ENCODE measurements at regions not wholly inside any gene's neighbourhood (a gene's known extent, or its start where the extent isn't known, plus 50 kb on each side); places are given as distances from the start of the nearest gene placed in this dataset.

DNA sequence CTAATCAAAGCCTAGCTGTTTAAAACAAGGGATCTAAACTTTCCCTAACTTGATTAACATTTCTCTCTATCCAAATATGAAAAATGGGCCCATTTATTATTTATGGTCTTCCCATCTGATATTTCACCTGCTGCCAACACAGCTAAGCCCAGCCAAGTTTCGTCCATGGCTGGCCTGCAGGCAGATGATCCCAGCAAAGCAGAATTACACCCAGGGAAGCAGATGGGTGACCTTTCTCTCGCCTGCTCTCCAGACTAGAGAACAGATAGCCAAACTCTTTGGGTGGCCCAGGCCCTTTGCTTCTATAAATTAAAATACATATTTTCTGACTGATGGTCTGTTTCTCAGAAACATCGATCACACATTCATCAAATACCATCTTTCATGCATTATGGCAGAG is 1038.8 kb downstream of the AGBL1 start:
- TF ChIP-seq POLR2AphosphoS5 (IDR thresholded peaks at IDR 0.05), result no peak
- TF ChIP-seq, protein P1, sequence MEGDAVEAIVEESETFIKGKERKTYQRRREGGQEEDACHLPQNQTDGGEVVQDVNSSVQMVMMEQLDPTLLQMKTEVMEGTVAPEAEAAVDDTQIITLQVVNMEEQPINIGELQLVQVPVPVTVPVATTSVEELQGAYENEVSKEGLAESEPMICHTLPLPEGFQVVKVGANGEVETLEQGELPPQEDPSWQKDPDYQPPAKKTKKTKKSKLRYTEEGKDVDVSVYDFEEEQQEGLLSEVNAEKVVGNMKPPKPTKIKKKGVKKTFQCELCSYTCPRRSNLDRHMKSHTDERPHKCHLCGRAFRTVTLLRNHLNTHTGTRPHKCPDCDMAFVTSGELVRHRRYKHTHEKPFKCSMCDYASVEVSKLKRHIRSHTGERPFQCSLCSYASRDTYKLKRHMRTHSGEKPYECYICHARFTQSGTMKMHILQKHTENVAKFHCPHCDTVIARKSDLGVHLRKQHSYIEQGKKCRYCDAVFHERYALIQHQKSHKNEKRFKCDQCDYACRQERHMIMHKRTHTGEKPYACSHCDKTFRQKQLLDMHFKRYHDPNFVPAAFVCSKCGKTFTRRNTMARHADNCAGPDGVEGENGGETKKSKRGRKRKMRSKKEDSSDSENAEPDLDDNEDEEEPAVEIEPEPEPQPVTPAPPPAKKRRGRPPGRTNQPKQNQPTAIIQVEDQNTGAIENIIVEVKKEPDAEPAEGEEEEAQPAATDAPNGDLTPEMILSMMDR (IDR thresholded peaks at IDR 0.05), result no peak
- no peak for TF ChIP-seq EP300 (IDR thresholded peaks at IDR 0.05)
- TF ChIP-seq POLR2A (IDR thresholded peaks at IDR 0.05), result no peak
- no peaks in the 10 kb centered on the region for H3K9me3 ChIP-seq
- H3K27me3 ChIP-seq, result no peaks in the 10 kb centered on the region
- no peak overlapping the region for H3K27ac ChIP-seq
- ATAC-seq, result no peak
- 0 to 19% methylated on average over 2 to 3 of the region's 3 CpGs for WGBS, 2 donors (ENCODE audit: low coverage in 1 of 2)
- peaks cover 0 to 5% (median 0%) of the 10 kb centered on the region in 3 donors for H3K4me1 ChIP-seq
- H3K36me3 ChIP-seq, result no peaks in the 10 kb centered on the region
- no peak overlapping the region for H3K4me3 ChIP-seq

DNA sequence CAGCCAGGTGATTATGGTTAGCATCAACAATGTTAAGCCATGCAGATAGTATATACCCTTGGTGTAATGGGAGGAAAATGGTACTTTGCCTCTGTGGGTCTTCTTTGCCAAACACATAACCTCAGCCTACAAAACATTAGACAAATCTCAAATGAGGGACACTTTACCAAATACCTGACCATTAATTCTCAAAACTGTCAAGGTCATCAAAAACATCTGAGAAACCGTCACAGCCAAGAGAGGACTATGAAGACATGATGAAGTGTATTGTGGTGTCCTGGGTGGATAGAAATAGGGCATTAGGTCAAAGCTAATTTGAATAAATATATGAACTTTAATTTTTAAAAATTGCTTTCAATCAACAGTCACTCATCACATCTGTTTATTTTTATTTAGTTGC is 1036.1 kb downstream of the AGBL1 start:
- Histone ChIP-seq H3K4me3 (no peak overlapping the region), H3K36me3 (no peaks in the 10 kb centered on the region), H3K9me3 (no peaks in the 10 kb centered on the region), H3K27me3 (no peaks in the 10 kb centered on the region), H3K27ac (no peak overlapping the region), H3K4me1 (peaks cover 0 to 5% (median 0%) of the 10 kb centered on the region in 3 donors)
- 81 to 100% methylated on average over 1 of the region's 1 CpG for WGBS, 2 donors (ENCODE audit: low coverage in 1 of 2)
- TF ChIP-seq EP300 (IDR thresholded peaks at IDR 0.05) (no peak), POLR2AphosphoS5 (IDR thresholded peaks at IDR 0.05) (no peak), POLR2A (IDR thresholded peaks at IDR 0.05) (no peak)
- TF ChIP-seq, protein P1 (IDR thresholded peaks at IDR 0.05), result no peak
- ATAC-seq, result no peak

DNA sequence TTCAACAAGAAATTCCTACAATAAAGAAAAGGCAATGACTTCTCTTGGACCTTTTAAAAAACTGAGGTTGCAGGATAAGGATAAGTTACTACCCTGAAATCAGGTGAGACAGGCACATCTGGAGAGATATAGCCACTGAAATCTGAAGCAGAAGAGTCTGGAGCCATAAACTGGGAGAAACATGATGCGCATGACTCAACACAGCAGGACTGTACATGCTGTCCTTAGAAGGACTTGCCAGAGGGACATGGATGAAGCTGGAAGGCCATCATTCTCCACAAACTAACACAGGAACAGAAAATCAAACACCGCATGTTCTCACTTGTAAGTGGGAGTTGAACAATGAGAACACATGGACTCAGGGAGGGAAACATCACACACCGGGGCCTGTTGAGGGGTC is 1020.2 kb downstream of the AGBL1 start:
- no peak overlapping the region for H3K27ac ChIP-seq
- H3K36me3 ChIP-seq, result no peaks in the 10 kb centered on the region
- H3K4me3 ChIP-seq, result no peak overlapping the region
- 92 to 100% methylated on average over 2 to 3 of the region's 3 CpGs for WGBS, 2 donors (ENCODE audit: low coverage in 1 of 2)
- TF ChIP-seq POLR2AphosphoS5 (IDR thresholded peaks at IDR 0.05) (no peak), EP300 (IDR thresholded peaks at IDR 0.05) (no peak), POLR2A (IDR thresholded peaks at IDR 0.05) (no peak)
- TF ChIP-seq, protein P1 (IDR thresholded peaks at IDR 0.05), result no peak
- ATAC-seq, result no peak
- peaks cover 0 to 12% (median 0%) of the 10 kb centered on the region in 3 donors for H3K9me3 ChIP-seq
- no peaks in the 10 kb centered on the region for H3K27me3 ChIP-seq
- H3K4me1 ChIP-seq, result no peaks in the 10 kb centered on the region

DNA sequence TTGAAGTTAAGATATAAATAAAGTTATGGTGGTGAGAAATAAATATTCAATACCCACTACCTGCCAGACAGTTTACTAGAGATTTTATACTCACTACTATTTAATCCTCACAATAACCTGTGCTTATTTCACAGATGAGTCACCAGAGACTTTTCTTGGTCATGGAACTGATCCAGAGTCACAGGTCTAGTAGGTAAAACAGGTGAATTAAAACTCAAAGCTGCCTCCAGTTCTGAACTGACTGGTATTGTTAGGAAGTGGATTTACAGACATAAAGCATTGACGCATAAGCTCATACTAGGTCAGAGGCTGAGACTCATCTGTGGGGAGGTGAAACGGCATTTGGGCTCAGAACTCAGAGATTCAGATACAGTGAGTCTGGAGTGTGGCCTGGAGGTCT is 1009.9 kb downstream of the AGBL1 start:
- TF ChIP-seq POLR2A (IDR thresholded peaks at IDR 0.05) (no peak), POLR2AphosphoS5 (IDR thresholded peaks at IDR 0.05) (no peak), EP300 (IDR thresholded peaks at IDR 0.05) (no peak)
- TF ChIP-seq, protein P1 (IDR thresholded peaks at IDR 0.05), result no peak
- ATAC-seq, result no peak
- Histone ChIP-seq H3K4me1 (no peaks in the 10 kb centered on the region), H3K9me3 (no peaks in the 10 kb centered on the region), H3K36me3 (no peaks in the 10 kb centered on the region), H3K4me3 (no peak overlapping the region), H3K27me3 (no peaks in the 10 kb centered on the region), H3K27ac (no peak overlapping the region)
- WGBS, 2 donors (ENCODE audit: low coverage in 1 of 2), result 80 to 100% methylated on average over 1 to 2 of the region's 2 CpGs

DNA sequence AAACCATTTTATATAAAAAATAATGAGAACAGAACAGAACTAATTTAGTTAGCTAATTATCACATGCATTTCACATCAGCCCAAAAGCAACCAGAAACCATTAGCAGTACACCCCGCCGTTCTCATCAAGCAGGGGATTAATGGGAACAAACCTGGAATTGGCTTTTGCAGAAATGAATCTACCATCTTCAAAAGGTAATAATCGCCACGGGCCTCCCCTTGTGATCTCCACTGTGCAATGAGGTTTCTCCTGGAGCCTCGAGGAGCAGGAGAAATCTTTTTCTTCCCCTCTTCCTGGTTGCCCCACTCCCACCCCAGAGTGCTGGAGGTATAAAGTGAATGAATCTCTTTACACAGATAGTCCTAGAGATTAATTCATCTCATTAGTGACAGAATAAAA is 1003.5 kb downstream of the AGBL1 start:
- Histone ChIP-seq H3K36me3 (no peaks in the 10 kb centered on the region), H3K27ac (no peak overlapping the region), H3K9me3 (no peaks in the 10 kb centered on the region), H3K4me1 (no peaks in the 10 kb centered on the region), H3K4me3 (no peak overlapping the region), H3K27me3 (no peaks in the 10 kb centered on the region)
- TF ChIP-seq, protein P1 (IDR thresholded peaks at IDR 0.05), result no peak
- TF ChIP-seq EP300 (IDR thresholded peaks at IDR 0.05), result no peak
- TF ChIP-seq POLR2AphosphoS5 (IDR thresholded peaks at IDR 0.05), result no peak
- no peak for TF ChIP-seq POLR2A (IDR thresholded peaks at IDR 0.05)
- no peak for ATAC-seq
- 84 to 100% methylated on average over 2 to 5 of the region's 5 CpGs for WGBS, 2 donors (ENCODE audit: low coverage in 1 of 2)
